Right ventricle myocardium superior (tissue), 1 donor: ENCODE measurements at regions not wholly inside any gene's neighbourhood (a gene's known extent, or its start where the extent isn't known, plus 50 kb on each side); places are given as distances from the start of the nearest gene placed in this dataset.

Source experiments
- ATAC-seq: fragments of 200-7000 bp; cut with Tn5 transposase; one replicate; pipeline ENCODE4 v1.9.1; 2020; ENCODE audit warnings: mild to moderate bottlenecking; ENCODE audit not compliant: poor library complexity
- DNase-seq: peaks from one replicate; pipeline ENCODE4 v3.0.0-alpha.2; 2020
- intact Hi-C: fragments of 100-400 bp; cut with DNase I; formaldehyde crosslinking; loops from one replicate; pipeline ENCODE4 v1.11.2; 2022
- donor health status: DM: no; HTN: yes; CAD: no; lungs with severe emphysema.

- DNase-seq (no peak), ATAC-seq (no peak)
- intact Hi-C loops, result no loop called here
Observed at GRCh38 chr3:34294240-34294639, 495.8 kb downstream of the PDCD6IP start.

- ATAC-seq (peak; percentile 49), DNase-seq (no peak)
- intact Hi-C loops, result no loop called here
Observed at GRCh38 chr3:34296796-34297195, 498.4 kb downstream of the PDCD6IP start.

- ATAC-seq (no peak), DNase-seq (no peak)
- intact Hi-C loops, result no loop called here
Observed at GRCh38 chr3:34298653-34299052, 500.2 kb downstream of the PDCD6IP start.

- no peak for ATAC-seq
- intact Hi-C loops, result no loop called here
- DNase-seq, result no peak
Observed at GRCh38 chr3:34300621-34301020, 502.2 kb downstream of the PDCD6IP start.

GRCh38 chr3:34301313-34301712 is 502.9 kb downstream of the PDCD6IP start:
- no peak for DNase-seq
- intact Hi-C loops, result no loop called here
- ATAC-seq, result no peak

GRCh38 chr3:34305266-34305665 is 506.8 kb downstream of the PDCD6IP start:
- no peak for ATAC-seq
- no peak for DNase-seq
- intact Hi-C loops, result no loop called here

GRCh38 chr3:34312684-34313083 is 514.3 kb downstream of the PDCD6IP start:
- intact Hi-C loops, result no loop called here
- no peak for DNase-seq
- ATAC-seq, result no peak

- DNase-seq (no peak), ATAC-seq (no peak)
- intact Hi-C loops, result no loop called here
Observed at GRCh38 chr3:34319881-34320280, 521.5 kb downstream of the PDCD6IP start.

- DNase-seq (no peak), ATAC-seq (no peak)
- intact Hi-C loops, result no loop called here
Observed at GRCh38 chr3:34323517-34323916, 525.1 kb downstream of the PDCD6IP start.

GRCh38 chr3:34346656-34347055 is 548.2 kb downstream of the PDCD6IP start:
- no peak for ATAC-seq
- no peak for DNase-seq
- intact Hi-C loops, result no loop called here

- DNase-seq (no peak), ATAC-seq (no peak)
- intact Hi-C loops, result no loop called here
Observed at GRCh38 chr3:34351882-34352777, 553.7 kb downstream of the PDCD6IP start.

- DNase-seq (no peak), ATAC-seq (no peak)
- intact Hi-C loops, result no loop called here
Observed at GRCh38 chr3:34352778-34353331, 554.4 kb downstream of the PDCD6IP start.

- ATAC-seq (no peak), DNase-seq (no peak)
- intact Hi-C loops, result no loop called here
Observed at GRCh38 chr3:34357461-34357860, 559.0 kb downstream of the PDCD6IP start.

GRCh38 chr3:34359064-34359463 is 560.6 kb downstream of the PDCD6IP start:
- DNase-seq (no peak), ATAC-seq (no peak)
- intact Hi-C loops, result no loop called here

GRCh38 chr3:34360713-34361112 is 562.3 kb downstream of the PDCD6IP start:
- ATAC-seq (no peak), DNase-seq (no peak)
- intact Hi-C loops, result no loop called here

- DNase-seq, result no peak
- ATAC-seq, result peak; percentile 41
- intact Hi-C loops, result no loop called here
Observed at GRCh38 chr3:34361921-34362320, 563.5 kb downstream of the PDCD6IP start.

GRCh38 chr3:34362910-34363309 is 564.5 kb downstream of the PDCD6IP start:
- no peak for DNase-seq
- no peak for ATAC-seq
- intact Hi-C loops, result no loop called here

- DNase-seq (no peak), ATAC-seq (no peak)
- intact Hi-C loops, result no loop called here
Observed at GRCh38 chr3:34363881-34364280, 565.5 kb downstream of the PDCD6IP start.

GRCh38 chr3:34364335-34364734 is 565.9 kb downstream of the PDCD6IP start:
- intact Hi-C loops, result no loop called here
- ATAC-seq (no peak), DNase-seq (no peak)

GRCh38 chr3:34365231-34365630 is 566.8 kb downstream of the PDCD6IP start:
- ATAC-seq, result no peak
- intact Hi-C loops, result no loop called here
- no peak for DNase-seq
